Keratinocyte (primary cell): ENCODE measurements at regions not wholly inside any gene's neighbourhood (a gene's known extent, or its start where the extent isn't known, plus 50 kb on each side); places are given as distances from the start of the nearest gene placed in this dataset.

ENCODE experiments used
- DNase-seq: peaks from one replicate; pipeline ENCODE4 v3.0.0-alpha.2; 2011; ENCODE audit warnings: low read depth, missing footprints, low spot score
- FAIRE-seq: peaks from 2 replicates; lab custom pipeline; 2011; peaks lifted over from hg19 to GRCh38; lab: Jason Lieb, UNC
- H2AFZ ChIP-seq: 2 replicates; pipeline ENCODE4 v1.6.0; 2012; ENCODE audit warnings: low read length, control low read depth, inconsistent platforms; ENCODE audit not compliant: control insufficient read depth
- H3K27ac ChIP-seq: 2 replicates; pipeline ENCODE4 v1.5.1; 2011; ENCODE audit warnings: low read length; ENCODE audit not compliant: control insufficient read depth, insufficient read depth
- H3K27me3 ChIP-seq: 3 replicates; pipeline ENCODE4 v1.6.0; 2011; ENCODE audit warnings: low read length; ENCODE audit not compliant: control insufficient read depth, insufficient read depth; ENCODE audit errors: extremely low read depth
- H3K36me3 ChIP-seq, 2 experiments: 2 replicates in 1 of 2; 3 replicates in 1 of 2; pipeline ENCODE4 v1.5.1; 2011; ENCODE audit warnings: low read length in 2 of 2, mild to moderate bottlenecking in 1 of 2; ENCODE audit not compliant: control insufficient read depth in 2 of 2, insufficient read depth in 2 of 2; ENCODE audit errors: extremely low read depth in 1 of 2
- H3K4me1 ChIP-seq: 3 replicates; pipeline ENCODE4 v1.5.1; 2011; ENCODE audit warnings: low read length; ENCODE audit not compliant: control insufficient read depth, insufficient read depth; ENCODE audit errors: extremely low read depth
- H3K4me2 ChIP-seq: 3 replicates; pipeline ENCODE4 v1.6.0; 2011; ENCODE audit warnings: low read depth, low read length; ENCODE audit not compliant: control insufficient read depth, insufficient read depth; ENCODE audit errors: extremely low read depth
- H3K4me3 ChIP-seq, 3 experiments: fragments of 200-600 bp in 1 of 3; sonication (generic) in 1 of 3; 2 replicates in 2 of 3; 3 replicates in 1 of 3; pipeline ENCODE4 v1.5.1; 2011 to 2016; ENCODE audit warnings: low read length in 3 of 3, mild to moderate bottlenecking in 3 of 3, control low read depth in 2 of 3, inconsistent platforms in 1 of 3, low read depth in 1 of 3, mixed read lengths in 1 of 3, mixed run types in 1 of 3, moderate library complexity in 1 of 3; ENCODE audit not compliant: control insufficient read depth in 2 of 3, insufficient read depth in 2 of 3; ENCODE audit errors: extremely low read depth in 1 of 3
- H3K79me2 ChIP-seq: 2 replicates; pipeline ENCODE4 v1.6.0; 2012; ENCODE audit warnings: low read length; ENCODE audit not compliant: control insufficient read depth, insufficient read depth
- H3K9ac ChIP-seq: 3 replicates; pipeline ENCODE4 v1.6.0; 2011; ENCODE audit warnings: low read length; ENCODE audit not compliant: control insufficient read depth, insufficient read depth; ENCODE audit errors: extremely low read depth
- H3K9me1 ChIP-seq: 3 replicates; pipeline ENCODE4 v1.6.0; 2011; ENCODE audit warnings: low read length; ENCODE audit not compliant: control insufficient read depth, insufficient read depth; ENCODE audit errors: extremely low read depth
- H3K9me3 ChIP-seq: 2 replicates; pipeline ENCODE4 v1.5.1; 2012; ENCODE audit warnings: low read depth, low read length; ENCODE audit not compliant: control insufficient read depth
- H4K20me1 ChIP-seq: 3 replicates; pipeline ENCODE4 v1.6.0; 2011; ENCODE audit warnings: low read length; ENCODE audit not compliant: control insufficient read depth, insufficient read depth; ENCODE audit errors: extremely low read depth
- CTCF ChIP-seq, 3 experiments: IDR thresholded peaks in 1 of 3; conservative IDR thresholded peaks in 1 of 3; optimal IDR thresholded peaks in 1 of 3; 2 replicates in 2 of 3; 3 replicates in 1 of 3; pipeline versions ENCODE3 to v1.5.1; 2011; ENCODE audit warnings: low read length in 3 of 3, mild to moderate bottlenecking in 3 of 3, moderate library complexity in 2 of 3, control low read depth in 1 of 3, inconsistent platforms in 1 of 3; ENCODE audit not compliant: insufficient read depth in 2 of 3; ENCODE audit errors: extremely low read depth in 1 of 3
- EZH2 ChIP-seq: IDR thresholded peaks from one replicate; pipeline ENCODE4 v1.6.1; 2012; ENCODE audit warnings: inconsistent platforms, mild to moderate bottlenecking, low read length, moderate library complexity
- dilution Hi-C: fragments of 300-500 bp; cut with MboI; formaldehyde crosslinking; loops from one replicate; pipeline ENCODE4 v1.7.0; 2020; ENCODE audit warnings: low sequenced_read_pairs; ENCODE audit not compliant: extremely low pct_ligation_motif_present

- H3K27ac ChIP-seq = no peak overlapping the region
- no peaks in the 10 kb centered on the region for H4K20me1 ChIP-seq
- no peak for FAIRE-seq
- peaks cover 3% of the 10 kb centered on the region for H3K9me3 ChIP-seq
- H3K4me2 ChIP-seq = no peak overlapping the region
- H3K9ac ChIP-seq = no peak overlapping the region
- dilution Hi-C loops = no loop called here
- H3K79me2 ChIP-seq = no peaks in the 10 kb centered on the region
- H3K36me3 ChIP-seq = no peaks in the 10 kb centered on the region
- H3K4me3 ChIP-seq = no peak overlapping the region
- DNase-seq = no peak
- no peaks in the 10 kb centered on the region for H3K9me1 ChIP-seq
- H3K27me3 ChIP-seq = peaks cover 22% of the 10 kb centered on the region
- no peak overlapping the region for H2AFZ ChIP-seq
- TF ChIP-seq EZH2 = no peak
- TF ChIP-seq CTCF (optimal IDR thresholded peaks at IDR 0.05 in 1 of 3, IDR thresholded peaks at IDR 0.05 in 1 of 3, conservative IDR thresholded peaks at IDR 0.05 in 1 of 3; ENCODE audit: extremely low read depth in 1 of 3, insufficient read depth in 2 of 3, low read length in 3 of 3) = no peak
- no peaks in the 10 kb centered on the region for H3K4me1 ChIP-seq
Measured at GRCh38 chr16:54434859-54435258, 148.3 kb upstream of the IRX3 start.

- no peaks in the 10 kb centered on the region for H3K36me3 ChIP-seq
- H3K79me2 ChIP-seq = no peaks in the 10 kb centered on the region
- H3K4me2 ChIP-seq = no peak overlapping the region
- DNase-seq (no peak), FAIRE-seq (no peak)
- no peaks in the 10 kb centered on the region for H3K4me1 ChIP-seq
- TF ChIP-seq EZH2 = no peak
- H3K9me1 ChIP-seq = no peaks in the 10 kb centered on the region
- no peaks in the 10 kb centered on the region for H4K20me1 ChIP-seq
- H3K9me3 ChIP-seq = peaks cover 3% of the 10 kb centered on the region
- no peak overlapping the region for H3K27ac ChIP-seq
- dilution Hi-C loops = no loop called here
- H3K9ac ChIP-seq = no peak overlapping the region
- no peak overlapping the region for H2AFZ ChIP-seq
- no peak overlapping the region for H3K4me3 ChIP-seq
- peaks cover 12% of the 10 kb centered on the region for H3K27me3 ChIP-seq
Measured at GRCh38 chr16:54432897-54433229, 146.3 kb upstream of the IRX3 start.
